ENCODE measurements at regions not wholly inside any gene's neighbourhood (a gene's known extent, or its start where the extent isn't known, plus 50 kb on each side); places are given as distances from the start of the nearest gene placed in this dataset.

DNA sequence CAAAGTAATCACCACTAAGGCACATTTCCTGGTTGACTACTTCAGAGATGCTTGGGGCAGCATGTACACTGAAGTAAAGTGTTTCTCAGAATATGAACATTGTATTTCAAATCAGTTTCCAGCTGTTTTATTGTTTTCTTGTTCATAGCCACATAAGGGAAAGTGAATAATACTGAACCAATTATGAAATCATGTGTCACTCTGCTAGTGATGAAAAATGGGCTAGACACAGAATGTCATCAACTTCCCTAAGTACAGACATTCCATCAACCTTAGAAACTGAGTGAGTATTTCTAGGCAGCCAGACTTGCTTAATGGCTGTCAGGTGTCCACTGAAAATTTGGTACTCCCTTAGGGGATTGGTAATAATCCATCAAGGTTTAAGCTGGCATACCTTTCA lies 603.5 kb downstream of the ARL4A start:
- H3K4me1 Mint-ChIP-seq (ENCODE audit: low read depth): no peaks in the 10 kb centered on the region
- no peaks in the 10 kb centered on the region for H3K9me3 Mint-ChIP-seq
- H3K4me3 Mint-ChIP-seq: no peak overlapping the region
- no peak overlapping the region for H3K27ac Mint-ChIP-seq
- no peaks in the 10 kb centered on the region for H3K36me3 Mint-ChIP-seq (ENCODE audit: low read depth)
- H3K27me3 Mint-ChIP-seq: peaks cover 2% of the 10 kb centered on the region
- no peak for DNase-seq

DNA sequence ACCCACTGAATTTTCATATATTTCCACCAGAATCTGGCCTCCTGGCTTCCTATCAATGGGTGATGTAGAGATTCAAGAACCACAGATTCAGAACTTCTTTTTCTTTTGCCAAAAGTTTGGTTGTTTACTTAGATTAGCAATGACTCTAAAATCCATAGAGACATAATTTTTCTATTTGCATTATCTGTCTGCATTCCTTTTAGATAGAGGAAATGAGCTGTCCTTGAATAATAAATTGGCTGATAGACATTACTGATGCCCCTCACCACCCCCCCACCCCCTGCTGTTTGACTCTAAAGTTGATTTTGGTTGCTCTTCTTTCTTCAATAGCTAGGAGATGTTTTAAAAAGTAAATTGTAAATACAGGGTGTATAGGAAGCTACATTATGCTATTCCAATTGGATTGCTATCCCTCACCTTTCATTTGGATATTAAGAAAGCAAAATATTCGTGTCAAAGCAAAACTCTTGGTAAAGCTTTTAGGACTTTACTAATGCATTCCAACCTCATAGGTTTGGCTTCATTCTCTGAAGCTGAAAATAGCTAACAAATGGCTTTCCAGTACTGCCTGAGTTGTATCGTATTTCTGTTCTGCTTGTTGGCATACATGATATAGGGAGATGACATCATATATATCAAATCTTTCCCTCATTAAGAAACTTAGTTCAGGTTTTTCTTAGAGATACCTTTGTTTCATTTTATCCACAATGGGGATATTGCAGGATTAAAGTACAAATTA lies 606.0 kb downstream of the ARL4A start:
- no peak overlapping the region for H3K4me3 Mint-ChIP-seq
- H3K27ac Mint-ChIP-seq: no peak overlapping the region
- no peaks in the 10 kb centered on the region for H3K36me3 Mint-ChIP-seq (ENCODE audit: low read depth)
- no peaks in the 10 kb centered on the region for H3K9me3 Mint-ChIP-seq
- H3K27me3 Mint-ChIP-seq: peaks cover 2% of the 10 kb centered on the region
- H3K4me1 Mint-ChIP-seq (ENCODE audit: low read depth): no peaks in the 10 kb centered on the region
- no peak for DNase-seq

DNA sequence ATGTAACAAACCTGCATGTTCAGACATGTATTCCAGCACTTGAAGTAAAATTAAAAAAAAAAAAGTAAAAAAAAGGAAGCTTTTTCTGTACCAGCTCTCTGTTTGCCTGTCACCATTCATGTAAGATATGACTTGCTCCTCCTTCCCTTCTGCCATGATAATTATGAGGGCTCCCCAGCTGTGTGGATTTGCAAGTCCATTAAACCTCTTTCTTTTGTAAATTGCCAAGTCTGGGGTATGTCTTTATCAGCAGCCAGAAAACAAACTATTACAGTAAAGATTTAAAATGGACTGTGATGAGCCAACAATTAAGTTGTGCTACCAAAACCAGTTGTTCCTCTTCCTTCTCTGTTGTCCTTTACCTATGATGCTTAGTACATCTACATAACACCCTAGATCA lies 619.6 kb downstream of the ARL4A start:
- Mint-ChIP-seq H3K4me1 (ENCODE audit: low read depth) (no peaks in the 10 kb centered on the region), H3K4me3 (no peak overlapping the region), H3K36me3 (ENCODE audit: low read depth) (no peaks in the 10 kb centered on the region), H3K9me3 (no peaks in the 10 kb centered on the region), H3K27me3 (peaks cover 4% of the 10 kb centered on the region), H3K27ac (no peak overlapping the region)
- no peak for DNase-seq

DNA sequence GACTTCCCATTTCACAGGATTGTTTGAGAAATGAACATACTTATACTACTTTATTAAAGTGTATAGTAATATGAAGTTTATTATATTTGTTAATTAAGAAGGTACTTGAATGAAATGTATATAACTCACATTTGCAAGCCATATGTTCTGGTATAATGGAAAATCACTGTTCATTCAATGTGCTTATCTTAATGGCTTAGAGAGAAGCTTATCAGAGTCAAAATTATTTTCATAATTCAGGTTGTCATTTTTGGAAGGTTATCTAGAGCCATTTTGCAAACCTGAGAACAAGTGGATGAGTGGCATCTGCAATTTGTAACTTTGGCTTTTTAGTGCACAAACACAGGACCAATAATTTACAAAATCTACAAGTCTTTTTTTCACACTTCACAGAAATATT lies 621.0 kb downstream of the ARL4A start:
- Mint-ChIP-seq H3K4me3 (no peak overlapping the region), H3K36me3 (ENCODE audit: low read depth) (no peaks in the 10 kb centered on the region), H3K27me3 (peaks cover 4% of the 10 kb centered on the region)

DNA sequence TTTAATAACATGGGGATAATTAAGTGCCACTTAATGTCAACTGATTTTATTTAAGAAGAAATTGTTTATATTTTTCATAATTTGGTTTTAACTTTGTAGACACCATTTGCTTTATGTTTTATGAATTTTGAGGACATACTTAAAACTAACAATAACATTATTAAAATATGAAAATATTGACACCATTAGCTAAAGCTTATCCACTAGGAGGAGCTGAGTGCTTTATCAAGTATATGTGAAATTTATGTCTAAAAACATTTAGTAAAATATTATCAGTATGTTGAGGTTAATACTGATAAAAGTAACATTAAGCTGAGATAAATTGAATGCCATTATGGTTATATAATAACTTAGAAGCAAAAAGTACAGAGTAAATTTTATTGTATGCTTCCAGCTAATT lies 622.1 kb downstream of the ARL4A start:
- no peak for DNase-seq
- Mint-ChIP-seq H3K4me1 (ENCODE audit: low read depth) (no peaks in the 10 kb centered on the region), H3K27ac (no peak overlapping the region), H3K27me3 (peaks cover 4% of the 10 kb centered on the region), H3K36me3 (ENCODE audit: low read depth) (no peaks in the 10 kb centered on the region), H3K9me3 (peaks cover 4% of the 10 kb centered on the region), H3K4me3 (no peak overlapping the region)

More for the DNA sequence above, 621.0 kb downstream of the ARL4A start:
- DNase-seq: no peak
- H3K27ac Mint-ChIP-seq: no peak overlapping the region
- no peaks in the 10 kb centered on the region for H3K4me1 Mint-ChIP-seq (ENCODE audit: low read depth)
- H3K9me3 Mint-ChIP-seq: peaks cover 4% of the 10 kb centered on the region

DNA sequence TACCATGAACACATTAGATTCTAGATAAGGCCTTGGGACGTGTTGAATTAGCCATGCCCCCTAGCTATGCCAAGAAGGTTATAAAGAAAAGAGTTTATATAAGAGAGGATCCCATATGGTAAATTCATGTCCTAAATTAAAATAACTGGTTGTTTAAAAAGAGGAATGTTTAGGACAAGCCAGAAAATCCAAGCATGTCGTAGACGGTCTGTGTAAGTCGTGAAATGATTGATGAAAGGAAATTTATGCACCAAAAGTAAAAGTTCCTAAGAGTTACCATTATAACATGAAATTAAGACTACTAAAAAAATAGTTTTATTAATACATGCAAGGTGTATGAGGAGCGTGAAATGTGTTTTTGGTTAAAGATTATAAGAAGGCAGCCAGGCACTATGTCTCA lies 624.9 kb downstream of the ARL4A start:
- no peak for DNase-seq
- no peaks in the 10 kb centered on the region for H3K27me3 Mint-ChIP-seq
- H3K4me3 Mint-ChIP-seq: no peak overlapping the region
- no peak overlapping the region for H3K27ac Mint-ChIP-seq
- H3K9me3 Mint-ChIP-seq: peaks cover 4% of the 10 kb centered on the region
- no peaks in the 10 kb centered on the region for H3K36me3 Mint-ChIP-seq (ENCODE audit: low read depth)
- H3K4me1 Mint-ChIP-seq (ENCODE audit: low read depth): no peaks in the 10 kb centered on the region

DNA sequence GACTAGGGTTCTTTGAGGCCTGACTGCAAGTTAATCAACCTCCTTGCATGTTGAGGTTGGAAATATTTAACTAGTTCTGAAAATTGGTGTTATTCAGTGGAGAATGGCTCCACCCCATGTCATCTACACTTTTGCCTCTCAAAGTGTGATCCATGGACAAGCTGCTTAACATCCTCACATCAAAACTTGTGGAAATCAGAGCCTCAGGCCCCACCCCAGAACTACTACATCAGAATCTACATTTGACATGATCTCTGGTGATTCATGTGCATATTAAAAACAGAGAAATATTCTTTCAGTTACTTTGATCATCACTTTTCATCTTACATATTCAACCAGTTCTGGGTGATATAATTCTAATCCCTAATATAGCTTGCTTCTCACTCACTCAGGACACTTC lies 632.9 kb downstream of the ARL4A start:
- H3K27ac Mint-ChIP-seq: no peak overlapping the region
- H3K27me3 Mint-ChIP-seq: no peaks in the 10 kb centered on the region
- no peak for DNase-seq
- H3K4me1 Mint-ChIP-seq (ENCODE audit: low read depth): no peaks in the 10 kb centered on the region
- no peaks in the 10 kb centered on the region for H3K9me3 Mint-ChIP-seq
- no peaks in the 10 kb centered on the region for H3K36me3 Mint-ChIP-seq (ENCODE audit: low read depth)
- H3K4me3 Mint-ChIP-seq: no peak overlapping the region

DNA sequence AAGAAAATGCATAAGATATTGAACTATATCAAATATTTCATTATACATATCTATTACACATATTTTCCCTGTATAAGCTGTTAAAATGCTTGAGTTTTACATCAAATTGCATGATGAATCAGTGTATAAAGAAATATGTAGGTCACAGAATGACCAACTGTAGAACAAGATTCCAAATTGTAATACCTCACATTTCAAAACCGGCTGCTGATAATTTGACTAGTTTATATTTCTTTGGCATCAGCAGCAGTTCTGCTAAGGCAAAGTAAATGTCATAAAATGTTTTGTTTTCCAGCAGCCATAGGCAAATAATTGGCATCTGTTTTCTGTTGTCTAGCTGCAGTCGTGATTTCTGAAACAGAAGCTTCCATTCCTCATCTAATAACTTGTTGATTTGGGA lies 633.9 kb downstream of the ARL4A start:
- no peak overlapping the region for H3K4me3 Mint-ChIP-seq
- no peaks in the 10 kb centered on the region for H3K36me3 Mint-ChIP-seq (ENCODE audit: low read depth)
- no peaks in the 10 kb centered on the region for H3K27me3 Mint-ChIP-seq
- no peak overlapping the region for H3K27ac Mint-ChIP-seq
- H3K4me1 Mint-ChIP-seq (ENCODE audit: low read depth): no peaks in the 10 kb centered on the region
- DNase-seq: no peak
- H3K9me3 Mint-ChIP-seq: no peaks in the 10 kb centered on the region

DNA sequence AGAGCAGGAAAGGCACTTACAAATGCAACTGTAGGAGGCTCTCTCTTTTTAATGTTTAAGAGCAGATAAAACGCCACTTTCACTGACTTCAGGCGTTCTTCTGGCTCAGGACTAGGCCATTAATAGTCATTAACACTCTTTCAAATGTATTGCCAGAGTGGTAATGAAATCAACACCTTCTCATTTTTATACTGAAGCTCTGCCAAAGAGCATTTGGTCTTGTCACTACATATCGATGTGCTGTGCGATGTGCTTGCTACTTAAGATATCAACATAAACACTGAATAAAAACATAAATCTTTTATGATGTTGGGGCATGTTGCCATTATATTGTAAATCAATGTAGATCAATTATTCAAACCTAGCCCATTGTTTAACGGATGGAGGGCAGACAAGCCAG lies 634.7 kb downstream of the ARL4A start:
- DNase-seq: no peak
- H3K27ac Mint-ChIP-seq: no peak overlapping the region
- H3K36me3 Mint-ChIP-seq (ENCODE audit: low read depth): no peaks in the 10 kb centered on the region
- H3K27me3 Mint-ChIP-seq: no peaks in the 10 kb centered on the region
- H3K4me3 Mint-ChIP-seq: no peak overlapping the region
- no peaks in the 10 kb centered on the region for H3K4me1 Mint-ChIP-seq (ENCODE audit: low read depth)
- no peaks in the 10 kb centered on the region for H3K9me3 Mint-ChIP-seq

DNA sequence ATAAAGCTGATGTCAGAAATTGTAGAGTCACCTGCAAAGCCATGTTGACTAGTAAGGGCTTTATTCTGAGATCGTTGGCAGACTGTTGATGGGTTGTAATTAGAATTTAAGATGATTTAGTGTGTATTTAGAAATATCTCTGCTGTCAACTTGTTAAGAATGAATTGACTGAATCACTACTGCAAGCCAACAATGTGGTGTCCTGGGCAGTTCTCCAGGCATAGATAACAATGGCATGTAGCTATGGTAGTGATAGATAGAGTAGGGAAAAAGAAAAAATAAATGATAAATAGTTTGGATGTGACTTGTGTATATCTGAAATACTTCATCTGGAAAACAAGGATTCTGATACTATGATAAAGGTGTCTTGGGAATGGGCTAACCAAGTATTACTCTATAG lies 640.2 kb downstream of the ARL4A start:
- Mint-ChIP-seq H3K27ac (no peak overlapping the region), H3K27me3 (no peaks in the 10 kb centered on the region), H3K9me3 (no peaks in the 10 kb centered on the region), H3K4me1 (ENCODE audit: low read depth) (no peaks in the 10 kb centered on the region), H3K36me3 (ENCODE audit: low read depth) (no peaks in the 10 kb centered on the region), H3K4me3 (no peak overlapping the region)
- no peak for DNase-seq

DNA sequence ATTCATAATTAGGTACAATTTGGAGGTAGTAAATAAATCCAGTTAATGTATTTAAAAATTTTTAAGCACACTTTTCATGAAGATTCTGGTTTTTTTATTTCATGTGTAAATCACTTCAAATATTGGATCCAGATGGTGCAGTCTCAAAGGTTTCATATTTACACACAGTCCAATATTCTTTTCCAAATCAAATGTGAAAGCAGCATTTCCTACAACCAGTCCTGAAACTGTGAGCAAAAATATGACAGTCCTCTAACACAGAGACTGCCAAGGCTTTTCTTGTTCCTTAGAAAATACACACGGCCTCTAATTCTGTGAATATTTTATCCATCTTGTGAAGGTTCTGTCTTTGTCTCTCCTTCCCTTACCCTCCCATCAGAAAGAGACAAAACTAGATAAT lies 645.9 kb downstream of the ARL4A start:
- Mint-ChIP-seq H3K4me1 (ENCODE audit: low read depth) (no peaks in the 10 kb centered on the region), H3K27ac (no peak overlapping the region), H3K9me3 (no peaks in the 10 kb centered on the region), H3K36me3 (ENCODE audit: low read depth) (no peaks in the 10 kb centered on the region), H3K27me3 (no peaks in the 10 kb centered on the region), H3K4me3 (no peak overlapping the region)
- DNase-seq: no peak

DNA sequence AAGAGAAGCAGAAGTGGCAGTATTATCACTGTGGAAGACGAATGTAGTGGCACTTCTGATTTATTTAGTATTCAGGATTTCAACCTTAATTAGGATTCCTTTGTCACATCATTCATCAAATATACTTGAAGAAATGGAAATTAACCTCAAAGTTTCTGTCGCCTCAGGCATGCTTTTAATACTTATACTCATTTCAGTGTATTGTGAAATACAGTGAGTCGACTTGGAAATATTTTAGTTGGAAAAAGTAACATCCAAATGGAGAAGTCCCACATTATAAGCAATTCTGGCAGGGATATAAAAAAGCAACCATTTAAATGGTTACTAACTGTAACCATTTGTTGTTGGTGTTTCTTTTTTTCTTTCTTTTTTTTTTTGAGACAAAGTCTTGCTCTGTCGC lies 648.8 kb downstream of the ARL4A start:
- no peak for DNase-seq
- no peaks in the 10 kb centered on the region for H3K36me3 Mint-ChIP-seq (ENCODE audit: low read depth)
- no peaks in the 10 kb centered on the region for H3K9me3 Mint-ChIP-seq

DNA sequence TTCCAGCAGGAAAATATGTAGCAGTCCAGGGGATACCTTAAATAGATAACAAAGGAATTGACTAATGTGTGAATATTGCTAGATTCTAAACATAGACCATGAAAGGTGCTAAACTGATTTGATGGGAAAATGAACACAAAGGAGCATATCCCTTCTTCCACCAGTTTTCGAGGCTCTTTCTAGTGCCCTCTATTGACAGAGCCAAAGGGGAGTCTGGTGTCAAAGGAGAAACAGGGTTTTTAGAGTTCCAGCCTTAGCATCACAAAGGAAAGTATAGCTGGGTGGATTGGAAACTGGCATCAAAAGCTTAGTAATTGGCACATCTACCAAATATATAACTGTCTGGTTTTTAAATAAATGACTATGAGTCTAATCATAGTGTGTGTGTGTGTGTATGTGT lies 636.8 kb downstream of the ETV1 start:
- H3K27ac Mint-ChIP-seq: no peak overlapping the region
- H3K27me3 Mint-ChIP-seq: peaks cover 3% of the 10 kb centered on the region
- no peak for DNase-seq
- H3K4me3 Mint-ChIP-seq: no peak overlapping the region
- H3K4me1 Mint-ChIP-seq (ENCODE audit: low read depth): no peaks in the 10 kb centered on the region
- H3K36me3 Mint-ChIP-seq (ENCODE audit: low read depth): no peaks in the 10 kb centered on the region
- H3K9me3 Mint-ChIP-seq: no peaks in the 10 kb centered on the region

More for the DNA sequence above, 648.8 kb downstream of the ARL4A start:
- H3K4me3 Mint-ChIP-seq: no peak overlapping the region
- H3K27me3 Mint-ChIP-seq: no peaks in the 10 kb centered on the region
- no peaks in the 10 kb centered on the region for H3K4me1 Mint-ChIP-seq (ENCODE audit: low read depth)
- H3K27ac Mint-ChIP-seq: no peak overlapping the region

DNA sequence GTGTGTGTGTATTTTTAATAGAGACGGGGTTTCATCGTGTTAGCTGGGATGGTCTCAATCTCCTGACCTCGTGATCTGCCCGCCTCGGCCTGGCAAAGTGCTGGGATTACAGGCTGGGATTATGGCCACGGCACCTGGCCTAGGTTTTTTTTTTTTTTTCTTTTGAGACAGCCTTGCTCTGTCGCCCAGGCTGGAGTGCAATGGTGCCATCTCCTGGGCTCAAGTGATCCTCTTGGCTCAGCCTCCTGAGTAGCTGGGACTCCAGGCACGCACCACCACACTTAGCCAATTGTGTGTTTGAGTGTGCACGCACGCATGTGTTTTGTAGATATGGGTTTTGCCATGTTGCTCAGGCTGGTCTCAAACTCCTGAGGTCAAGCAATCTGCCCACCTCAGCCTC lies 629.8 kb downstream of the ETV1 start:
- H3K9me3 Mint-ChIP-seq: no peaks in the 10 kb centered on the region
- no peaks in the 10 kb centered on the region for H3K36me3 Mint-ChIP-seq (ENCODE audit: low read depth)

DNA sequence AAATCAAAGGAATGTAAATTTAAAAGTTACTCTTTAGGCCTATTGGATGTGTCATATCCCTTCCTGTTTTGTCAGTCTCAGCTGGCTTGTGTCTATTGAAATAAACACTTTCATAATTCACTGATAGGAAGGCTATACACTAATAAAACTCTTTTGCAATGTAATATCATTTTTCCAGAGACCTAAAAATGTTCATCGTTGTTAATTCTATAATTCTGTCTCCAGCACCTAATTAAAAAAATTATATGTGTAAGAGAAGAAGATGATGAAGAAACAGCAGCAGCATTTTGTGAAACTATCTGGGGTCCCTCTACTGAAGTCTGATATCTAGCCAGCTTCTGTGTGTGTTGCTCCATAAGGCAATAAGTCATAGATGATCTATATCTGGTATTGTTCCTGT lies 602.7 kb downstream of the ETV1 start:
- Mint-ChIP-seq H3K27ac (no peak overlapping the region), H3K9me3 (no peaks in the 10 kb centered on the region), H3K27me3 (no peaks in the 10 kb centered on the region), H3K4me3 (no peak overlapping the region), H3K36me3 (ENCODE audit: low read depth) (no peaks in the 10 kb centered on the region), H3K4me1 (ENCODE audit: low read depth) (no peaks in the 10 kb centered on the region)
- no peak for DNase-seq

More for the DNA sequence above, 629.8 kb downstream of the ETV1 start:
- no peaks in the 10 kb centered on the region for H3K27me3 Mint-ChIP-seq
- H3K4me3 Mint-ChIP-seq: no peak overlapping the region
- H3K27ac Mint-ChIP-seq: no peak overlapping the region
- no peak for DNase-seq
- H3K4me1 Mint-ChIP-seq (ENCODE audit: low read depth): no peaks in the 10 kb centered on the region

DNA sequence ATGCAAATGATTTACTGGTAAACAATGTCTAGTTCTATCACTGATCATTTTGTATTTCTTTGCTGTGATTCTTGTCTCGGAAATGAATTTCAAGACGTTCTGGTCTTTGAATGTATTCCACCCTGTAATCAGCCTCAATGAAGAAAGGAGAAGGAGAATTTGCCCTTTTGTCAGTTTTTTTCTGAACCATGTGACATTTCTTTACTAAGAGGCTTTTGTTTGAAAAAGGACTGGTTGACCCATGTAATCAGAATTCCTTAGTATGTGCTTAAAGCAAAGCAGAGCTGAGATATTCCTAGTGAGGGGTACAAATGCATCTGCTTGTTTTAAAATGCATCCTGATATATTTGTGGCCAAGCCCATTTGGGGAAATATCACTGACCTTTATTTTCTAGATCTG lies 581.6 kb downstream of the ETV1 start:
- Mint-ChIP-seq H3K36me3 (ENCODE audit: low read depth) (no peaks in the 10 kb centered on the region), H3K9me3 (no peaks in the 10 kb centered on the region), H3K27ac (no peak overlapping the region), H3K27me3 (no peaks in the 10 kb centered on the region), H3K4me3 (no peak overlapping the region), H3K4me1 (ENCODE audit: low read depth) (no peaks in the 10 kb centered on the region)
- DNase-seq: no peak

All from activated T-cell treated with anti-CD3 and anti-CD28 coated beads, Interleukin-2, amount 50 U/mL, for 24 hours (primary cell).